Liver (tissue), 8 donors: ENCODE measurements at regions not wholly inside any gene's neighbourhood (a gene's known extent, or its start where the extent isn't known, plus 50 kb on each side); places are given as distances from the start of the nearest gene placed in this dataset.

ENCODE experiments used
- DNase-seq: peaks from one replicate; pipeline ENCODE4 v3.0.0-alpha.2; 2017; ENCODE audit warnings: low spot score
- H3K27ac ChIP-seq, 2 donors: one replicate each; pipeline ENCODE4 v1.7.0; 2013; ENCODE audit warnings: inconsistent platforms in 2 of 2, low read length in 2 of 2, control low read depth in 1 of 2, low read depth in 1 of 2, mild to moderate bottlenecking in 1 of 2
- H3K27me3 ChIP-seq, 4 donors: one replicate each; pipeline versions ENCODE4 v1.6.1 to v1.7.0; 2013; ENCODE audit warnings: low read length in 3 of 4, inconsistent platforms in 1 of 4, mild to moderate bottlenecking in 1 of 4, moderate library complexity in 1 of 4; ENCODE audit not compliant: control insufficient read depth in 4 of 4, insufficient read depth in 4 of 4
- H3K36me3 ChIP-seq, 4 donors: one replicate each; pipeline versions ENCODE4 v1.6.1 to v1.7.0; 2013; ENCODE audit warnings: low read length in 3 of 4, mild to moderate bottlenecking in 3 of 4, low read depth in 1 of 4, moderate library complexity in 1 of 4; ENCODE audit not compliant: control insufficient read depth in 4 of 4, insufficient read depth in 3 of 4
- H3K4me1 ChIP-seq, 4 donors: one replicate each; pipeline versions ENCODE4 v1.6.1 to v1.7.0; 2013; ENCODE audit warnings: low read length in 3 of 4, mild to moderate bottlenecking in 3 of 4, moderate library complexity in 1 of 4; ENCODE audit not compliant: control insufficient read depth in 4 of 4, insufficient read depth in 4 of 4
- H3K4me3 ChIP-seq, 3 donors: one replicate each; pipeline versions ENCODE4 v1.6.1 to v1.7.0; 2013; ENCODE audit warnings: low read length in 3 of 3, control low read depth in 1 of 3, low read depth in 1 of 3, mild to moderate bottlenecking in 1 of 3
- H3K9ac ChIP-seq, 2 donors: one replicate each; pipeline ENCODE4 v1.7.0; 2013; ENCODE audit warnings: low read length in 2 of 2, mild to moderate bottlenecking in 2 of 2, moderate library complexity in 2 of 2, control low read depth in 1 of 2, low read depth in 1 of 2
- H3K9me3 ChIP-seq, 4 donors: one replicate each; pipeline versions ENCODE4 v1.6.1 to v1.7.0; 2013; ENCODE audit warnings: low read length in 3 of 4; ENCODE audit not compliant: control insufficient read depth in 4 of 4
- ATF3 ChIP-seq: IDR thresholded peaks from 2 replicates; pipeline ENCODE4 v1.6.1; 2016; ENCODE audit warnings: antibody characterized with exemption
- CTCF ChIP-seq: fragments of 150-350 bp; IDR thresholded peaks from 2 replicates; pipeline ENCODE4 v1.5.1; 2017; ENCODE audit warnings: improper control_type of control experiment, low read depth, low read length; ENCODE audit not compliant: missing input control
- EGR1 ChIP-seq, 2 donors: IDR thresholded peaks; 2 replicates each; pipeline ENCODE4 v1.6.1; 2016 to 2018; ENCODE audit warnings: antibody characterized with exemption in 2 of 2, low read depth in 2 of 2
- FOXA1 ChIP-seq: IDR thresholded peaks from 2 replicates; pipeline ENCODE4 v1.6.1; 2016; ENCODE audit warnings: antibody characterized with exemption
- FOXA2 ChIP-seq: IDR thresholded peaks from 2 replicates; pipeline ENCODE4 v1.6.1; 2016; ENCODE audit warnings: antibody characterized with exemption
- GABPA ChIP-seq, 2 donors: IDR thresholded peaks in 1 of 2; conservative IDR thresholded peaks in 1 of 2; 2 replicates each; pipeline ENCODE4 v1.6.1; 2016; ENCODE audit warnings: antibody characterized with exemption in 2 of 2, mild to moderate bottlenecking in 1 of 2, moderate library complexity in 1 of 2
- HNF4A ChIP-seq, 2 donors: conservative IDR thresholded peaks; 2 replicates each; pipeline ENCODE4 v1.6.1; 2016; ENCODE audit warnings: antibody characterized with exemption in 2 of 2, mild to moderate bottlenecking in 2 of 2
- HNF4G ChIP-seq: IDR thresholded peaks from 2 replicates; pipeline ENCODE4 v1.6.1; 2016; ENCODE audit warnings: antibody characterized with exemption
- JUND ChIP-seq, 2 donors: IDR thresholded peaks; 2 replicates each; pipeline ENCODE4 v1.6.1; 2016; ENCODE audit warnings: antibody characterized with exemption in 2 of 2
- MAX ChIP-seq: IDR thresholded peaks from 2 replicates; pipeline ENCODE4 v1.6.1; 2016; ENCODE audit warnings: antibody characterized with exemption
- NR2F2 ChIP-seq: IDR thresholded peaks from 2 replicates; pipeline ENCODE4 v1.6.1; 2016; ENCODE audit warnings: antibody characterized with exemption
- RAD21 ChIP-seq, 2 donors: IDR thresholded peaks; 2 replicates each; pipeline ENCODE4 v1.6.1; 2016; ENCODE audit warnings: antibody characterized with exemption in 2 of 2, mild to moderate bottlenecking in 2 of 2
- REST ChIP-seq: IDR thresholded peaks from 2 replicates; pipeline ENCODE4 v1.6.1; 2016; ENCODE audit warnings: antibody characterized with exemption, mild to moderate bottlenecking
- RXRA ChIP-seq, 2 donors: IDR thresholded peaks; 2 replicates each; pipeline ENCODE4 v1.6.1; 2017 to 2018; ENCODE audit warnings: antibody characterized with exemption in 2 of 2, mild to moderate bottlenecking in 1 of 2
- SP1 ChIP-seq: IDR thresholded peaks from 2 replicates; pipeline ENCODE4 v1.6.1; 2018; ENCODE audit warnings: antibody characterized with exemption, mild to moderate bottlenecking
- TAF1 ChIP-seq: conservative IDR thresholded peaks from 2 replicates; pipeline ENCODE4 v1.6.1; 2016; ENCODE audit warnings: antibody characterized with exemption, mild to moderate bottlenecking
- YY1 ChIP-seq: IDR thresholded peaks from 2 replicates; pipeline ENCODE4 v1.6.1; 2016; ENCODE audit warnings: antibody characterized with exemption, mild to moderate bottlenecking
- ZBTB33 ChIP-seq: IDR thresholded peaks from 2 replicates; pipeline ENCODE4 v1.6.1; 2016; ENCODE audit warnings: antibody characterized with exemption
- WGBS: extraction: QIAGEN DNeasy Blood & Tissue Kit; methylation state at CpG from one replicate; pipeline ENCODE4 v1.1.7; 2013; 5-methylcytosine and 5-hydroxymethylcytosine counted together
- donor health status: healthy.
- donor health status: healthy.
- donor health status: healthy.
- donor health status: healthy.
- donor health status: healthy.

- no peak for DNase-seq
- Histone ChIP-seq H3K27ac (no peak overlapping the region), H3K27me3 (no peaks in the 10 kb centered on the region), H3K9me3 (no peaks in the 10 kb centered on the region), H3K4me3 (no peak overlapping the region), H3K36me3 (no peaks in the 10 kb centered on the region), H3K4me1 (no peaks in the 10 kb centered on the region), H3K9ac (no peak overlapping the region)
- 47% methylated on average over 7 of the region's 7 CpGs for WGBS
- TF ChIP-seq HNF4A (conservative IDR thresholded peaks at IDR 0.05) (no peak), CTCF (no peak), REST (no peak), EGR1 (IDR thresholded peaks at IDR 0.05; ENCODE audit: low read depth in 2 of 2) (no peak), FOXA1 (no peak), MAX (no peak), HNF4G (no peak), GABPA (IDR thresholded peaks at IDR 0.05 in 1 of 2, conservative IDR thresholded peaks at IDR 0.05 in 1 of 2) (no peak), JUND (IDR thresholded peaks at IDR 0.05) (no peak), ZBTB33 (no peak), NR2F2 (no peak), RXRA (IDR thresholded peaks at IDR 0.05) (no peak), ATF3 (no peak), RAD21 (IDR thresholded peaks at IDR 0.05) (no peak), FOXA2 (no peak), SP1 (no peak), TAF1 (no peak), YY1 (no peak)
Measured at GRCh38 chr15:77697893-77698292, 65.2 kb upstream of the LINGO1 start.

GRCh38 chr15:77696871-77697270 is 64.2 kb upstream of the LINGO1 start:
- Histone ChIP-seq H3K4me1 (no peaks in the 10 kb centered on the region), H3K27me3 (peaks cover 0 to 4% (median 0%) of the 10 kb centered on the region in 4 donors), H3K9me3 (no peaks in the 10 kb centered on the region), H3K36me3 (no peaks in the 10 kb centered on the region), H3K27ac (no peak overlapping the region), H3K9ac (no peak overlapping the region), H3K4me3 (no peak overlapping the region)
- 70% methylated on average over 8 of the region's 8 CpGs for WGBS
- DNase-seq: no peak
- TF ChIP-seq GABPA (IDR thresholded peaks at IDR 0.05 in 1 of 2, conservative IDR thresholded peaks at IDR 0.05 in 1 of 2) (no peak), MAX (no peak), JUND (IDR thresholded peaks at IDR 0.05) (no peak), SP1 (no peak), NR2F2 (no peak), TAF1 (no peak), RAD21 (IDR thresholded peaks at IDR 0.05) (no peak), FOXA1 (no peak), EGR1 (IDR thresholded peaks at IDR 0.05; ENCODE audit: low read depth in 2 of 2) (no peak), FOXA2 (no peak), REST (no peak), YY1 (no peak), ATF3 (no peak)
